ENCODE measurements at regions not wholly inside any gene's neighbourhood (a gene's known extent, or its start where the extent isn't known, plus 50 kb on each side); places are given as distances from the start of the nearest gene placed in this dataset.
"Not testable (repeated sequence)": the region's sequence is repeated elsewhere in the genome, so short reads cannot be mapped to it uniquely, and the experiment has no call there.

GRCh38 chr5:99317136-99317535 lies 388.3 kb upstream of the CHD1 start:
- no peak for DNase-seq (ENCODE audit: low read depth, low spot score)

GRCh38 chr5:99316484-99316883 lies 387.7 kb upstream of the CHD1 start:
- DNase-seq (ENCODE audit: low read depth, low spot score) = no peak

GRCh38 chr5:99315413-99316183 lies 386.8 kb upstream of the CHD1 start:
- DNase-seq (ENCODE audit: low read depth, low spot score) = no peak

- no peak for DNase-seq (ENCODE audit: low read depth, low spot score)
Measured at GRCh38 chr5:99314721-99315120, 385.9 kb upstream of the CHD1 start.

- no peak for DNase-seq (ENCODE audit: low read depth, low spot score)
Measured at GRCh38 chr5:99308131-99308530, 379.3 kb upstream of the CHD1 start.

- no peak for DNase-seq (ENCODE audit: low read depth, low spot score)
Measured at GRCh38 chr5:99305045-99305580, 376.3 kb upstream of the CHD1 start.

DNA sequence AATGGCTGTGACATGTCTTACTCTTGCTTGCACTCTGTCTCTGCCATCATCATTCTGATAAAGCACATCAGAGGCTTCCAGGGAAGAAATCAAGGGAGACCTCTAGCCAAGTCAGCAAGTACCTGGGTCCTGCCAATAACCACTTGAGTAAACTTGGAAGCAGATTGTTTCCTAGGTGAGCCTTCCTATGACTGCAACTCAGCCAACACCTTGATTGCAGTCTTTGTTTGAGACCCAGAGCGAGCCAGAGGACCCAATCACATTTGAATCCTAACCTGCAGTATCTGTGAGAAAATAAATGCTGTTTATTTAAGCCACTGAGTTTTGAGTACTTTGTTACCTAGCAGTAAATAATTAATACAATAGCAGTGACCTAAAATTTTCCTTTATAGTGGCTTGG lies 356.8 kb upstream of the CHD1 start:
- DNase-seq (ENCODE audit: low read depth, low spot score) = no peak

DNA sequence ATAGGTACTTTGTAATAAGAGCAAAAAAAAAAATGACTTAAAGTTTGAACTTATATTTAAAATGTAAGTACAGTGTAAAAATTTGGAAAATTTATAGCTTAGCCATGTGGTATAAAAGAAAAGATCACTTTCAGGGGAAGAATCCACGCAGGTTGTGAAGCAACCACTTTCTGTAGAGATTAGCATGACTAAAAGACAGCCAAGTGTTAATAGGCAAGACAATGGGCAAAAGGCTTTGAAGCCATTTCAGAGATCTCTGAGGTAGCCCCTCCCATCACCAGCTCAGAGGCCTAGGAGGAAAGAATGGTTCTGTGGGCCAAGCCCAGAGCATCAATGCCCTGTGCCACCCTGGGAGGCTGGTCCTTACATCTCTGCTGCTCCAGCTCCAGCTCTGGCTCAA lies 346.3 kb upstream of the CHD1 start:
- DNase-seq (ENCODE audit: low read depth, low spot score) = no peak

- DNase-seq (ENCODE audit: low read depth, low spot score) = no peak
Measured at GRCh38 chr5:99272576-99272975, 343.8 kb upstream of the CHD1 start.

DNA sequence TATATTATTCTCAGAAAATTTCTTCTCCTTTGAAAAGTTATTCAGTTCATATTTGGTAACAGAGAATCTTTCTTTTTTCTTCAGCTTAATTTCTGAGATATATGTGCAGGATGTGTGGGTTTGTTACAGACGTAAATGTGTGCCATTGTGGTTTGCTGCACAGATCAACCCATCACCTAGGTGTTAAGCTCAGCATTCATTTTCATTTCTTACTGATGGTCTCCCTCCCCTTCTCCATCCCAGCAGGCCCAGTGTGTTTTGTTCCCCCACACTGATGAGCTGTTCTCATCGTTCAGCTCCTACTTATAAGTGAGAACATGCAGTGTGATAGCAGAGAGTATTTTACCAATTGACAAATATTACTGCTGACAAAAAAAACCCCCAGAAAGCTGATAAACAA lies 330.0 kb upstream of the CHD1 start:
- DNase-seq (ENCODE audit: low read depth, low spot score) = no peak

DNA sequence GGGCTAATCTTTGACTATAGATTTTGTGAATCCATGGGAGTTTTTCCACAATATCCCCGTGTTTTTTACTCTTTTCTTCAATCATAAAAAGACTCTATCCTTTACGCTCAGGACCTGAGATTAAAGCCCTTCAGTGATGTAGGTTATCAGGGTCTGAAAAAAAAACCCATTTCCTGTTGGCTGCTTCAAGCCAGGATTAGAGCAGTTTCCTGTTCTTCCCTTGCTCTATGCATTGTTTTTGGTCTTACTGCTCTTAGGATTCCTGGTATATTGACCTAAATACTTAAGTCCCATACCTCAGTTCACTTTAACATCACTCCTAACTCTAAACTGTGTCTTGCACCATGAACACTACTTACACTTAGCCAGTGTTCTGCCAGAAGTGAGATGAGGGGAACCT lies 319.3 kb upstream of the CHD1 start:
- DNase-seq (ENCODE audit: low read depth, low spot score) = no peak

- no peak for DNase-seq (ENCODE audit: low read depth, low spot score)
Measured at GRCh38 chr5:99247346-99247745, 318.5 kb upstream of the CHD1 start.

GRCh38 chr5:99243111-99243510 lies 314.3 kb upstream of the CHD1 start:
- DNase-seq (ENCODE audit: low read depth, low spot score) = no peak

- DNase-seq (ENCODE audit: low read depth, low spot score) = no peak
Measured at GRCh38 chr5:99239826-99240360, 311.1 kb upstream of the CHD1 start.

DNA sequence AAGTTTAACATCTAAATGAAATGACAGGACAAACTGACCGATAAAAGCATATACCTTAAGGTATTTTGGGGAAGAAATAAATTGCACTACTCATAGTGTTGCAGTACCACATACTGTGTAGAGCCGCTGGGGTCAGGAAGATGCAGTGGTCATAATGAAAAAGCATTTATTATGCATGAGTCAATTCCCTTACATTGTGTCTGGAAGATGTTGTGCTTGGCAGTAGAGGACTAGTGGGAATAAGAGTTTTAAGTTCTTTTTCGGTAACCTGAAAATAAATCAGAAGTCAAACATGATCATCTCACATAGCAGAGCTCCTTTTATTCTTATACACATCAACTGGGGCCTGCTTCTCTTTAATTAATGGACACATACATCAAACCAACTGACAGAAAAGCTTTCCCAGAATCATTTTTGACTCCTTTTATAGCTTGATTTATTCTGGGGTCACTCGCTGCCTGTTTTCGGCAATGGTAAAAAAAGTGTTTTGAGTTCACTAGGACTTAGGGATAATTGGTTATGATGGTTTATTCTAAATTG lies 262.5 kb upstream of the CHD1 start:
- no peak for DNase-seq (ENCODE audit: low read depth, low spot score)

GRCh38 chr5:99187611-99188010 lies 258.8 kb upstream of the CHD1 start:
- no peak for DNase-seq (ENCODE audit: low read depth, low spot score)

DNA sequence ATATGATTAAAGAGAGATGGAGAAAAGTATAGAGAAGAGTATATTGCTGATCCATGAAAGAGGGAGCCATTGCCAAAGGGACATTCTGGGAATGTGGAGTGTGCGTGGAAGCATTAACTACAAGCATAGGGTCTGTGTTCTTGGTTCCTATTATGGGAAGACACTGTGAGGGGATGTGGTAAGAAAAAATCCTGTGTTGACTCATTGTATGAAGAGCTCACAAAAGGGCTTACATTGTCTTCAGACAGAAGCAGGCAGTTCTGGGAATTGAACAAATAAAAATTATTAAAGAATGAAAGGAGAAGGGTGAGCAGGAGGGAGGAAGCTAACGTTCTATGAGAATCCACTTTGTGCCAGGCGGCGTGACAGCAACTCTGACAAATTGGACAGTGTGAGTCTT lies 250.4 kb upstream of the CHD1 start:
- DNase-seq (ENCODE audit: low read depth, low spot score) = no peak

DNA sequence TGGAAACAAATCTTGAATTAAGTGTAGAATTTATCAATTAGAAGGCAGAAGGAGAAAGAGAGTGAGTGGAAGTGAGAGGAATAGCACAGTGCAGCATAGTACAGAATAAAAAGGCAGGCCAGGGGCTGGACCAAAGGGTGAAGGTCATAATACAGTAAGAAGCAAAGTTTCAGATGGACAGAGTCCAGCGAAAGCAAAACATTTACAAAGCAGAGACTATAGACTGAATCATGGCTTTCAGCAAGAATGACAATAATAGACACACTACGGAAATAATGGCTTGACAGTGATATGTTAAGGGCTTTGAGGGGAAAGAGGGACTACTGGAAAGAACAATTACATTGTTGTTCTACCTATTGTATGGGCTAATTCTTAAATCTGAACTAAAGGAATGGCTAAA lies 249.0 kb upstream of the CHD1 start:
- DNase-seq (ENCODE audit: low read depth, low spot score) = no peak

GRCh38 chr5:99176186-99176585 lies 247.4 kb upstream of the CHD1 start:
- no peak for DNase-seq (ENCODE audit: low read depth, low spot score)

- no peak for DNase-seq (ENCODE audit: low read depth, low spot score)
Measured at GRCh38 chr5:99169309-99169708, 240.5 kb upstream of the CHD1 start.

GRCh38 chr5:99161538-99161937 lies 232.7 kb upstream of the CHD1 start:
- DNase-seq (ENCODE audit: low read depth, low spot score) = not testable (repeated sequence)

- no peak for DNase-seq (ENCODE audit: low read depth, low spot score)
Measured at GRCh38 chr5:99156688-99157087, 227.9 kb upstream of the CHD1 start.

DNA sequence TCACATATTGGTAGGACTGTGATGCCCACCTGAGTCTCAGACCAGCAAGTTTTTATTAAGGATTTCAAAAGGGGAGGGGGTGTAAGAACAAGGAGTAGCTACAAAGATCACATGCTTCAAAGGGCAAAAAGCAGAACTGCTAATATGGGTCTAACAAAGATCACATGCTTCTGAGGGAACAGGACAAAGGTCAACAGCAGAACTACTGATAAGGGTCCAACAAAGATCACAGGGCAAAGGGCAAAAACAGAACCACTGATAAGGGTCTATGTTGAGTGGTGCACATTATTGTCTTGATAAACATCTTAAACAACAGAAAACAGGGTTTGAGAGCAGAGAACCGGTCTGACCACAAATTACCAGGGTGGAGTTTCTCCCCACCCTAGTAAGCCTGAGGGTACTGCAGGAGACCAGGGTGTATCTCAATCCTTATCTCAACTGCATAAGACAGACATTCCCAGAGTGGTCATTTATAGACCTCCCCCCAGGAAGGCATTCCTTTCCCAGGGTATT lies 214.5 kb upstream of the CHD1 start:
- not testable (repeated sequence) for DNase-seq (ENCODE audit: low read depth, low spot score)

All from activated naive CD8-positive, alpha-beta T cell treated with anti-CD3 and anti-CD28 coated beads, Interleukin-2, amount 50 U/mL, for 16 hours (primary cell).